ENCODE measurements at regions not wholly inside any gene's neighbourhood (a gene's known extent, or its start where the extent isn't known, plus 50 kb on each side); places are given as distances from the start of the nearest gene placed in this dataset.

- 37% methylated on average over 17 of the region's 17 CpGs for WGBS (ENCODE audit: insufficient coverage, insufficient replicate concordance, low lambda C conversion rate, missing lambda C conversion rate)
- BruUV-seq (replicated peaks) = no TSS peak
These were observed 199.8 kb downstream of the ZFP36L2 start for GRCh38 chr2:43026426-43027096.

GRCh38 chr2:43025709-43026295 is 200.6 kb downstream of the ZFP36L2 start:
- DNase-seq (ENCODE audit: low read depth, low spot score) = no peak
- H3K27me3 ChIP-seq (replicated peaks in 1 of 2; ENCODE audit: control insufficient read depth in 2 of 2, insufficient read depth in 2 of 2, low read length in 1 of 2) = no peaks in the 10 kb centered on the region; a peak in 2 of 4 replicates
- no peaks in the 10 kb centered on the region for H3K4me1 ChIP-seq (ENCODE audit: control insufficient read depth, insufficient read depth, low read length)
- ChIA-PET POLR2A (no interaction called here), RAD21 (ENCODE audit: unreplicated experiment) (interaction anchor here (4.3 kb wide), 1 partner anchor 202 kb away, joined by 32 read pairs; the partner anchor contains the start of gene ZFP36L2), CTCF (interaction anchor here (0.6 to 6.4 kb wide), 6 partner anchors 78 to 516 kb away, joined by 3 to 47 read pairs (median 4); no protein-coding TSS in a partner anchor), SMC1A (ENCODE audit: uncharacterized antibody, unreplicated experiment) (interaction anchor here (0.7 to 4.6 kb wide), 6 partner anchors 79 to 583 kb away, joined by 3 to 37 read pairs (median 3); no protein-coding TSS in a partner anchor)
- no peak overlapping the region for H3K4me2 ChIP-seq (ENCODE audit: control insufficient read depth, insufficient read depth)
- no TSS peak for BruUV-seq (replicated peaks)
- WGBS (ENCODE audit: insufficient coverage, insufficient replicate concordance, low lambda C conversion rate, missing lambda C conversion rate) = 42% methylated on average over 5 of the region's 5 CpGs
- H4K20me1 ChIP-seq (ENCODE audit: control insufficient read depth, insufficient read depth) = no peaks in the 10 kb centered on the region
- H2AFZ ChIP-seq (ENCODE audit: control insufficient read depth, low read depth, low read length) = no peak overlapping the region
- no peak for FAIRE-seq
- in situ Hi-C loops (cut with MboI) (no loop called here), intact Hi-C loops (cut with micrococcal nuclease; ENCODE audit: unreplicated experiment) (loop anchor here (2.0 kb wide), 1 partner anchor 203 kb away; no protein-coding TSS in a partner anchor)
- H3K36me3 ChIP-seq (ENCODE audit: control insufficient read depth in 2 of 2, insufficient read depth in 2 of 2, low read length in 1 of 2) = no peaks in the 10 kb centered on the region
- H3K27ac ChIP-seq (ENCODE audit: control insufficient read depth, insufficient read depth) = no peak overlapping the region
- no peak for TF ChIP-seq ASH2L (IDR thresholded peaks at IDR 0.05; ENCODE audit: borderline replicate concordance, low read depth)
- no peak for TF ChIP-seq ZNF207 (IDR thresholded peaks at IDR 0.05; ENCODE audit: borderline replicate concordance)
- no peak for TF ChIP-seq HSF1 (IDR thresholded peaks at IDR 0.05; ENCODE audit: low read depth, low read length)
- no peak for TF ChIP-seq CHD4 (IDR thresholded peaks at IDR 0.05)
- TF ChIP-seq CREM (IDR thresholded peaks at IDR 0.05; ENCODE audit: low read depth) = no peak
- no peak for TF ChIP-seq NFIC (IDR thresholded peaks at IDR 0.05; ENCODE audit: low read depth, low read length)
- TF ChIP-seq TCF12 (IDR thresholded peaks at IDR 0.05; ENCODE audit: low read depth, low read length) = no peak
- TF ChIP-seq EP300 (IDR thresholded peaks at IDR 0.05; ENCODE audit: borderline replicate concordance in 1 of 2, control insufficient read depth in 1 of 2, low read depth in 2 of 2, low read length in 2 of 2) = no peak
- no peak for TF ChIP-seq USF2 (IDR thresholded peaks at IDR 0.05; ENCODE audit: borderline replicate concordance, low read depth, low read length)
- TF ChIP-seq CBX3 (IDR thresholded peaks at IDR 0.05; ENCODE audit: borderline replicate concordance, low read depth) = no peak
- TF ChIP-seq NRF1 (conservative IDR thresholded peaks at IDR 0.05; ENCODE audit: low read depth, low read length) = no peak
- no peak for ATAC-seq
- no peak overlapping the region for H3K4me3 ChIP-seq
- H3K79me2 ChIP-seq (ENCODE audit: control insufficient read depth, insufficient read depth, low read length) = no peaks in the 10 kb centered on the region
- H3K9me3 ChIP-seq (replicated peaks; ENCODE audit: control insufficient read depth, insufficient read depth, low read length) = no peaks in the 10 kb centered on the region; the same call in 1 of the 3 replicates
- no peak overlapping the region for H3K9ac ChIP-seq (ENCODE audit: control insufficient read depth, insufficient read depth, low read length)

More at GRCh38 chr2:43026426-43027096, 199.8 kb downstream of the ZFP36L2 start:
- no peaks in the 10 kb centered on the region for H3K79me2 ChIP-seq (ENCODE audit: control insufficient read depth, insufficient read depth, low read length)
- ATAC-seq (no peak), FAIRE-seq (no peak), DNase-seq (ENCODE audit: low read depth, low spot score) (no peak)
- SMC1A ChIA-PET (ENCODE audit: uncharacterized antibody, unreplicated experiment) = interaction anchor here (0.7 to 4.6 kb wide), 4 partner anchors 78 to 582 kb away, joined by 3 to 37 read pairs (median 3); no protein-coding TSS in a partner anchor
- no peak overlapping the region for H3K27ac ChIP-seq (ENCODE audit: control insufficient read depth, insufficient read depth)
- H4K20me1 ChIP-seq (ENCODE audit: control insufficient read depth, insufficient read depth) = no peaks in the 10 kb centered on the region
- H3K4me1 ChIP-seq (ENCODE audit: control insufficient read depth, insufficient read depth, low read length) = no peaks in the 10 kb centered on the region
- no peak overlapping the region for H3K9ac ChIP-seq (ENCODE audit: control insufficient read depth, insufficient read depth, low read length)
- no peaks in the 10 kb centered on the region for H3K9me3 ChIP-seq (replicated peaks; ENCODE audit: control insufficient read depth, insufficient read depth, low read length)
- H3K36me3 ChIP-seq (ENCODE audit: control insufficient read depth in 2 of 2, insufficient read depth in 2 of 2, low read length in 1 of 2) = no peaks in the 10 kb centered on the region
- H3K4me2 ChIP-seq (ENCODE audit: control insufficient read depth, insufficient read depth) = no peak overlapping the region
- in situ Hi-C loops (cut with MboI) = no loop called here
- CTCF ChIA-PET = interaction anchor here (0.9 to 6.4 kb wide), 5 partner anchors 15 to 458 kb away, joined by 3 to 47 read pairs (median 4); no protein-coding TSS in a partner anchor
- intact Hi-C loops (cut with micrococcal nuclease; ENCODE audit: unreplicated experiment) = no loop called here
- RAD21 ChIA-PET (ENCODE audit: unreplicated experiment) = interaction anchor here (1.1 to 4.3 kb wide), 3 partner anchors 53 to 203 kb away, joined by 4 to 32 read pairs (median 4); partner anchors contain the start of gene ZFP36L2
- POLR2A ChIA-PET = no interaction called here
- TF ChIP-seq NBN (IDR thresholded peaks at IDR 0.05) = no peak
- no peak for TF ChIP-seq FOS (IDR thresholded peaks at IDR 0.05; ENCODE audit: borderline replicate concordance, extremely low read depth, insufficient read length)
- no peaks in the 10 kb centered on the region; a peak in 2 of 4 replicates for H3K27me3 ChIP-seq (replicated peaks in 1 of 2; ENCODE audit: control insufficient read depth in 2 of 2, insufficient read depth in 2 of 2, low read length in 1 of 2)
- no peak overlapping the region for H3K4me3 ChIP-seq
- no peak overlapping the region for H2AFZ ChIP-seq (ENCODE audit: control insufficient read depth, low read depth, low read length)
